ENCODE measurements at regions not wholly inside any gene's neighbourhood (a gene's known extent, or its start where the extent isn't known, plus 50 kb on each side); places are given as distances from the start of the nearest gene placed in this dataset.

DNA sequence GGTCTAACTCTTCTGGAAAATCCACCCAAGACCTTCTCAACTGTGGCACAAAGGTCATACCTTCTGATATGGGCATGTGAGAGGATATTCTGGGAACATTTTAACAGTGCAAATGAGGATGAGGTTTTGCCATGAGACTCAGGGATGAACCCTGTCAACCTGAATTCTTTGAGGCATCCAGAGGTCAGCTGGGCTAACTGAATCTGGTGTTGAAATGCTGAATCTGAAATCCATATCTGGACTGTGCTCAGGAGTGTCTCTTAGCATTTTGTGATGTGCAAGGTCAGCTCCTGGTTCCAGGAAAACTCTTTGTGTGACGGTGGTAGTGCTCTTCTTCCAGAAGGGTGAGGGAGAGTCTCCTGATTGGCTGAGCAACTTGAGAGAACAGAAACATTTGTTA, 276.0 kb upstream of the SALL1 start:
- Histone ChIP-seq H3K4me2 (ENCODE audit: insufficient read depth, low read length, poor library complexity, severe bottlenecking) (no peak overlapping the region), H4K91ac (ENCODE audit: low read depth, low read length, poor library complexity) (no peak overlapping the region), H4K8ac (ENCODE audit: low read depth, low read length) (no peak overlapping the region), H2BK12ac (ENCODE audit: low read length) (no peak overlapping the region), H2AFZ (ENCODE audit: low read length) (no peak overlapping the region), H3K79me1 (ENCODE audit: low read depth, low read length) (no peaks in the 10 kb centered on the region), H3K27ac (replicated peaks; ENCODE audit: low read length) (no peak overlapping the region), H2BK120ac (ENCODE audit: low read depth, low read length) (no peak overlapping the region), H3K9me3 (replicated peaks in 1 of 2; ENCODE audit: control insufficient read depth in 2 of 2, insufficient read depth in 1 of 2, low read depth in 1 of 2, low read length in 2 of 2) (peaks cover 0 to 6% of the 10 kb centered on the region in 2 donors), H3K23ac (ENCODE audit: low read depth, low read length, poor library complexity) (no peak overlapping the region), H3K14ac (ENCODE audit: low read length) (no peak overlapping the region), H3K9ac (ENCODE audit: low read depth, low read length, poor library complexity) (no peak overlapping the region), H2BK5ac (ENCODE audit: low read length) (no peak overlapping the region), H3K4me1 (ENCODE audit: control insufficient read depth in 2 of 2, insufficient read depth in 1 of 2, low read depth in 1 of 2, low read length in 2 of 2) (peaks cover 9 to 16% of the 10 kb centered on the region in 2 donors), H3K4me3 (ENCODE audit: low read length in 2 of 2) (no peak overlapping the region), H3K4ac (ENCODE audit: low read length) (no peak overlapping the region), H3K27me3 (ENCODE audit: control insufficient read depth in 3 of 3, insufficient read depth in 3 of 3, low read depth in 1 of 3, low read length in 3 of 3) (no peaks in the 10 kb centered on the region), H3K18ac (ENCODE audit: low read length) (no peak overlapping the region), H2BK15ac (ENCODE audit: low read length) (no peak overlapping the region), H2AK5ac (ENCODE audit: low read depth, low read length) (no peak overlapping the region), H3K36me3 (replicated peaks in 1 of 2; ENCODE audit: control insufficient read depth in 2 of 2, insufficient read depth in 2 of 2, low read length in 2 of 2) (no peaks in the 10 kb centered on the region)
- WGBS, 2 donors (ENCODE audit: extremely low coverage in 2 of 2, insufficient read length in 2 of 2, insufficient replicate concordance in 1 of 2) = no CpG with 5 or more reads among the region's 1 CpG
- no peak for DNase-seq (ENCODE audit: low spot score)

DNA sequence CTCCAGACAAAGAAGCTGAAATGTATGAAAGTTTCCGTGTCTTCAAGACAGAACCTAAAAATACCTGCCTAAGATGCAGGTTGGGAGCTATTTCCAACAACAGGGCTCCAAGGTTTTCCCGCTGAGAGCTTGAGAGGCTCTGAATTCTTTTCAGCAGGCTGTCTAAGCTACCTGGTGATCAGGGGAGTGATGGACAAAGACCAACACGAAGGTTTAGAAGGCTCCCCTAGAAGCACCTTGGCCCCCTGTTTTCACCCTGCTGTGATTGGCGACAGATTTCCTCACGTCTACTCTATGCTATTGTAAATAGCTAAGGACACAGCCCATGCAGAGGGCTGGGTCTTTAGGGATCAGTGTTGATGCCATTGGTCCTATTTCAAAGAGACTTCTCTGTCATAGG, 275.2 kb upstream of the SALL1 start:
- peaks cover 9 to 12% of the 10 kb centered on the region in 2 donors for H3K4me1 ChIP-seq (ENCODE audit: control insufficient read depth in 2 of 2, insufficient read depth in 1 of 2, low read depth in 1 of 2, low read length in 2 of 2)
- H2BK120ac ChIP-seq (ENCODE audit: low read depth, low read length) = no peak overlapping the region
- no peak overlapping the region for H3K4me2 ChIP-seq (ENCODE audit: insufficient read depth, low read length, poor library complexity, severe bottlenecking)
- no peak overlapping the region for H4K91ac ChIP-seq (ENCODE audit: low read depth, low read length, poor library complexity)
- H3K9me3 ChIP-seq (replicated peaks in 1 of 2; ENCODE audit: control insufficient read depth in 2 of 2, insufficient read depth in 1 of 2, low read depth in 1 of 2, low read length in 2 of 2) = peaks cover 0 to 6% of the 10 kb centered on the region in 2 donors
- peak overlapping the region; percentile 30 for H2AFZ ChIP-seq (ENCODE audit: low read length)
- no peak overlapping the region for H3K18ac ChIP-seq (ENCODE audit: low read length)
- H3K27me3 ChIP-seq (ENCODE audit: control insufficient read depth in 3 of 3, insufficient read depth in 3 of 3, low read depth in 1 of 3, low read length in 3 of 3) = no peaks in the 10 kb centered on the region
- no peak overlapping the region for H3K4me3 ChIP-seq (ENCODE audit: low read length in 2 of 2)
- no peak overlapping the region for H2AK5ac ChIP-seq (ENCODE audit: low read depth, low read length)
- H4K8ac ChIP-seq (ENCODE audit: low read depth, low read length) = no peak overlapping the region
- no peak overlapping the region for H3K27ac ChIP-seq (replicated peaks; ENCODE audit: low read length)
- no peak overlapping the region for H2BK12ac ChIP-seq (ENCODE audit: low read length)
- no peak overlapping the region for H2BK15ac ChIP-seq (ENCODE audit: low read length)
- H3K36me3 ChIP-seq (replicated peaks in 1 of 2; ENCODE audit: control insufficient read depth in 2 of 2, insufficient read depth in 2 of 2, low read length in 2 of 2) = no peaks in the 10 kb centered on the region
- H2BK5ac ChIP-seq (ENCODE audit: low read length) = no peak overlapping the region
- H3K23ac ChIP-seq (ENCODE audit: low read depth, low read length, poor library complexity) = no peak overlapping the region
- H3K14ac ChIP-seq (ENCODE audit: low read length) = no peak overlapping the region
- no peak overlapping the region for H3K4ac ChIP-seq (ENCODE audit: low read length)
- no peak overlapping the region for H3K9ac ChIP-seq (ENCODE audit: low read depth, low read length, poor library complexity)
- DNase-seq (ENCODE audit: low spot score) = no peak
- WGBS, 2 donors (ENCODE audit: extremely low coverage in 2 of 2, insufficient read length in 2 of 2, insufficient replicate concordance in 1 of 2) = no CpG with 5 or more reads among the region's 5 CpGs
- no peaks in the 10 kb centered on the region for H3K79me1 ChIP-seq (ENCODE audit: low read depth, low read length)

GRCh38 chr16:51420247-51420646, 269.2 kb upstream of the SALL1 start:
- H2BK15ac ChIP-seq (ENCODE audit: low read length) = no peak overlapping the region
- H3K4ac ChIP-seq (ENCODE audit: low read length) = no peak overlapping the region
- no peaks in the 10 kb centered on the region for H3K27me3 ChIP-seq (ENCODE audit: control insufficient read depth in 3 of 3, insufficient read depth in 3 of 3, low read depth in 1 of 3, low read length in 3 of 3)
- H2BK5ac ChIP-seq (ENCODE audit: low read length) = no peak overlapping the region
- no CpG with 5 or more reads among the region's 2 CpGs for WGBS, 2 donors (ENCODE audit: extremely low coverage in 2 of 2, insufficient read length in 2 of 2, insufficient replicate concordance in 1 of 2)
- H2BK12ac ChIP-seq (ENCODE audit: low read length) = no peak overlapping the region
- no peak overlapping the region for H2AFZ ChIP-seq (ENCODE audit: low read length)
- no peak overlapping the region for H3K27ac ChIP-seq (replicated peaks; ENCODE audit: low read length)
- no peaks in the 10 kb centered on the region for H3K79me1 ChIP-seq (ENCODE audit: low read depth, low read length)
- no peaks in the 10 kb centered on the region for H3K36me3 ChIP-seq (replicated peaks in 1 of 2; ENCODE audit: control insufficient read depth in 2 of 2, insufficient read depth in 2 of 2, low read length in 2 of 2)
- peak overlapping the region; percentile 57 for H2AK5ac ChIP-seq (ENCODE audit: low read depth, low read length)
- no peak overlapping the region for H3K4me2 ChIP-seq (ENCODE audit: insufficient read depth, low read length, poor library complexity, severe bottlenecking)
- peaks cover 0 to 6% of the 10 kb centered on the region in 2 donors for H3K9me3 ChIP-seq (replicated peaks in 1 of 2; ENCODE audit: control insufficient read depth in 2 of 2, insufficient read depth in 1 of 2, low read depth in 1 of 2, low read length in 2 of 2)
- H4K91ac ChIP-seq (ENCODE audit: low read depth, low read length, poor library complexity) = no peak overlapping the region
- H2BK120ac ChIP-seq (ENCODE audit: low read depth, low read length) = no peak overlapping the region
- H3K9ac ChIP-seq (ENCODE audit: low read depth, low read length, poor library complexity) = no peak overlapping the region
- H3K4me1 ChIP-seq (ENCODE audit: control insufficient read depth in 2 of 2, insufficient read depth in 1 of 2, low read depth in 1 of 2, low read length in 2 of 2) = peaks cover 2 to 5% of the 10 kb centered on the region in 2 donors
- no peak overlapping the region for H4K8ac ChIP-seq (ENCODE audit: low read depth, low read length)
- H3K23ac ChIP-seq (ENCODE audit: low read depth, low read length, poor library complexity) = no peak overlapping the region
- no peak overlapping the region for H3K18ac ChIP-seq (ENCODE audit: low read length)
- DNase-seq (ENCODE audit: low spot score) = no peak
- H3K14ac ChIP-seq (ENCODE audit: low read length) = no peak overlapping the region
- H3K4me3 ChIP-seq (ENCODE audit: low read length in 2 of 2) = no peak overlapping the region

GRCh38 chr16:51419768-51420167, 268.7 kb upstream of the SALL1 start:
- no peak overlapping the region for H3K27ac ChIP-seq (replicated peaks; ENCODE audit: low read length)
- no peak overlapping the region for H2BK12ac ChIP-seq (ENCODE audit: low read length)

More at GRCh38 chr16:51419768-51420167, 268.7 kb upstream of the SALL1 start:
- no peaks in the 10 kb centered on the region for H3K27me3 ChIP-seq (ENCODE audit: control insufficient read depth in 3 of 3, insufficient read depth in 3 of 3, low read depth in 1 of 3, low read length in 3 of 3)
- H2BK120ac ChIP-seq (ENCODE audit: low read depth, low read length) = no peak overlapping the region
- H3K14ac ChIP-seq (ENCODE audit: low read length) = no peak overlapping the region
- no CpG with 5 or more reads among the region's 2 CpGs for WGBS, 2 donors (ENCODE audit: extremely low coverage in 2 of 2, insufficient read length in 2 of 2, insufficient replicate concordance in 1 of 2)
- no peaks in the 10 kb centered on the region for H3K79me1 ChIP-seq (ENCODE audit: low read depth, low read length)
- no peak overlapping the region for H3K4me3 ChIP-seq (ENCODE audit: low read length in 2 of 2)
- H2AK5ac ChIP-seq (ENCODE audit: low read depth, low read length) = no peak overlapping the region
- no peak overlapping the region for H2AFZ ChIP-seq (ENCODE audit: low read length)
- no peak overlapping the region for H2BK5ac ChIP-seq (ENCODE audit: low read length)
- H4K8ac ChIP-seq (ENCODE audit: low read depth, low read length) = no peak overlapping the region
- no peak overlapping the region for H3K4ac ChIP-seq (ENCODE audit: low read length)
- no peak overlapping the region for H4K91ac ChIP-seq (ENCODE audit: low read depth, low read length, poor library complexity)
- H3K18ac ChIP-seq (ENCODE audit: low read length) = no peak overlapping the region
- no peak for DNase-seq (ENCODE audit: low spot score)
- H2BK15ac ChIP-seq (ENCODE audit: low read length) = no peak overlapping the region
- no peak overlapping the region for H3K4me2 ChIP-seq (ENCODE audit: insufficient read depth, low read length, poor library complexity, severe bottlenecking)
- H3K36me3 ChIP-seq (replicated peaks in 1 of 2; ENCODE audit: control insufficient read depth in 2 of 2, insufficient read depth in 2 of 2, low read length in 2 of 2) = no peaks in the 10 kb centered on the region
- no peak overlapping the region for H3K9ac ChIP-seq (ENCODE audit: low read depth, low read length, poor library complexity)
- H3K9me3 ChIP-seq (replicated peaks in 1 of 2; ENCODE audit: control insufficient read depth in 2 of 2, insufficient read depth in 1 of 2, low read depth in 1 of 2, low read length in 2 of 2) = peaks cover 0 to 6% of the 10 kb centered on the region in 2 donors
- no peak overlapping the region for H3K23ac ChIP-seq (ENCODE audit: low read depth, low read length, poor library complexity)
- peaks cover 2 to 5% of the 10 kb centered on the region in 2 donors for H3K4me1 ChIP-seq (ENCODE audit: control insufficient read depth in 2 of 2, insufficient read depth in 1 of 2, low read depth in 1 of 2, low read length in 2 of 2)

All from neuronal stem cell (in vitro differentiated cells).